HG03139 (cell line): ENCODE measurements at regions not wholly inside any gene's neighbourhood (a gene's known extent, or its start where the extent isn't known, plus 50 kb on each side); places are given as distances from the start of the nearest gene placed in this dataset.
"Not testable (repeated sequence)": the region's sequence is repeated elsewhere in the genome, so short reads cannot be mapped to it uniquely, and the experiment has no call there.

ENCODE experiments used
- ATAC-seq: cut with Tn5 transposase; IDR thresholded peaks from one replicate; pipeline ENCODE4 v1.9.1; 2021; ENCODE audit not compliant: unreplicated experiment

- ATAC-seq = no peak
Measured at GRCh38 chr11:25317216-25317615, 820.4 kb downstream of the LUZP2 start.

GRCh38 chr11:25319127-25319526 is 822.3 kb downstream of the LUZP2 start:
- ATAC-seq = no peak

DNA sequence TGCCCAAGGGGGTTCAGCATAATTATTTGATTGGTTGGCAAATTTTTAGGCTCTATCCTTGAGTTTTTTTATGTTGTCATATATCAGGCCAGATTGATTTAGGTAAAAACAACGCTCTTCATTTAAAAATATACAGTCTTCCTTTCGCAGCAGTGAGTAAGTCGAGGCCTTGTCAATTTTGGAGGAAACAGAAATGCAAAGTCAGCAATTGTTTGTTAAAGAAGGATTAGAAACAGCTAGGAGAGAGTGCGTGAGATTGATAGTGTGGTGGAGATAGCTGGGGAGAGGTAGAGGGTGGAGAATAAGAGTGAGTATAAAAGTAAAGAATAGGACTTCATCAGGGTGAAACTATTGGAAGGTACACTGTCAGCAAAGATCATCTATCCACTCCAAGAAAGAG is 830.8 kb downstream of the LUZP2 start:
- no peak for ATAC-seq

DNA sequence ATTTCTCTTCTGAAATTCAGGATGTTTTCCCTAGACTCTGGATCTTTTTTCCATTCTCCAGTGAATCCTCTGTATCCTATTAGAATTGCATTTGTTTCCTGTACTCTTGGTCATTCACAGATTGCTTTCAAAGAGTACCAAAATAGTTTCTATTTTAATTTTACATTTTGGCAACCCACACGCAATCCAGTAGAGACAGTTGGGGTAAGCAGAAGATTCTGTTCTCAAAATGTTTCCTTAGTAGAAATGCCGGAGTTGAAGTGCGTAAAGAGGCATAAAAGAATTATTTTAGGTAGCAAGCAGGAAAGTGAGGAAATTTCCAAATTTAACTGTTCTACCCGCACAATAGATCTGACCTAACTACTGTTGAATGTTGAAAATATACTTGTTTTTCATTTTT is 842.4 kb downstream of the LUZP2 start:
- no peak for ATAC-seq

DNA sequence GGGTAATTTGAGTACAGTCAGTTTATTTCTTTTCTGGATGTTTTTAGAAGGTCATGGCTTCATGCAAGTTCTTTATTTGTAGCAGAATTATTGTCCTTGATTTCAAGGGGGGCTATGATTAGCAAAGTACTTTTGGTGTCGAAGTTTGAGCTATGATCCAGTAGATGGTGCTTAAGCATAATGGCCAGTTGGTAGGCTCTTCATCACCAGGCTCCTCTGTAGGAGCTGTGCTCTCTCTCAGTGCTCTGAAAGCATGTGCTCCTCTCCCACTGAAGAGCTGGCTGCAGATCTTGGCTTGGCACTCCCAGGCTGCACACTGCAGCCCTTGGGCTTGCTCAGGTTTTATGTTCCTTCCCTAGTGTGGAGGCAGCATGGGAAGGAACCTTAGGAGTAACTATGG is 852.7 kb downstream of the LUZP2 start:
- ATAC-seq = no peak

- no peak for ATAC-seq
Measured at GRCh38 chr11:25350899-25351803, 854.3 kb downstream of the LUZP2 start.

DNA sequence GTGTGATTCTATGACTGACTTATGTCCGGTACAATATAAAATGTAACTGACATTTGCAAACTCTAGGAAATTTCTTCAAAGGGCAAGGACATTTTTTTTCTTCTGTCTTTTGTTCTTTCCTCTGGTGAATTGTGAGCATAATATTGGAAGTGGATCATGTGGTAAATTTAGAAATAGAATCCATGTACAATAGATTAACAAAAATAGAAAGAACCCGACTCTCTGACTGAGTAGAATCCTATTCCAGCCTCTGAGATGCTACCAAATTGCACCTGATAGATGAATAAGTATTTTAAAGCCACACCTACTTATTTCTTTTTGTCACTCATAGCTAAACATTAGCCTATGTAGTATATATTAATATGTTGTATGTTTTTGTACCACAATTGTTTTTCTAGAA is 860.3 kb downstream of the LUZP2 start:
- no peak for ATAC-seq

- ATAC-seq = no peak
Measured at GRCh38 chr11:25377466-25377865, 880.6 kb downstream of the LUZP2 start.

- ATAC-seq = no peak
Measured at GRCh38 chr11:25396847-25397246, 900.0 kb downstream of the LUZP2 start.

GRCh38 chr11:25408146-25408545 is 911.3 kb downstream of the LUZP2 start:
- no peak for ATAC-seq

DNA sequence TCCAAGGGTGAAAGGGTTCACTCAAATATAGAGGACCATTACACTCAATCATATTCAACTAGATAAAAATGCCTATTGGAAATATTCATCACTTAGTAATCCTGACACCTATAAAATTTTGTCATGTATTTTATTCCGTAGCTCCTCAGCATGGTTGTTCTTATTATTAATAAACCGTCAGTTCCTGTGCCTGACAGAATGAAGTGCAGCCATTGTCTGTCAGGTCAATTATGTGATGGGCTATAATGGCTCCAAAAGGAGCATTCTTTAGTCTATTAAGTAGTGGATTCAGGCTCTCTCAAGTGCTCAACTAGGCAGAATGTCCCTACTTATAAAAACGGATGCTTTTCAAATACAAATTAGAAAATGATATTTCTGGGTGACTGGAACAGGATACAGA is 916.1 kb upstream of the ANO3 start:
- ATAC-seq = no peak

DNA sequence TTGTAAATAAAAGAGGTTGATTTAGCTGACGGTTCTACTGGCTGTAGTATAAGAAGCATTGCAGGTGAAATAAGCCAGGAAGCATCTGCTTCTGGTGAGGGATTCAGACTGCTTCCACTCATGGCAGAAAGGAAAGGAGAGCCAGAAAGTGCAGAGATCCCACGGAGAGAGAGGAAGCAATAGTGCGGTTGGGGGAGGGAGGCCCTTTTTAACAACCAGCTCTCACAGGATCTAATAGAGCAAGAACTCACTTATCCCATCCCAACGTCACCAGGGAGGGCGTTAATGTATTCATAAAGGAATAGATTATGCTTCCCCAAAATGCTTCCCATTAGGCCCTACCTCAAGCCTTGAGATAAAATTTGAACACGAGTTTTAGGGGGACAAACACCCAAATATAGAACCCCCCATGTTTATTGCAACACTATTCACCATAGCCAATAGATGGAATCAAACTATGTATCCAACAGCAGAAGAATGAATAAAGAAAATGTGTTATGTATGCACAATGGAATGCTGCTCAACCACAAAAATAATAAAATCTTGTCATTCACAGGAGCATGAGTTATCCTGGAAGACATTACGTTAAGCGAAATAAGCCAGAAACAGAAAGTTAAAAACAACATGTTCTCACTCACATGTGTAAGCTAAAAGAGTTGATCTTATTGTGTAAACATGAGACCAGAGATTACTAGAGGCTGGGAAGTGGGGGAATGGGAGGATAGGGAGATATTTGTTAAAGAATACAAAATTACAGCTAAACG is 908.3 kb upstream of the ANO3 start:
- ATAC-seq = no peak

- no peak for ATAC-seq
Measured at GRCh38 chr11:25432376-25432775, 899.6 kb upstream of the ANO3 start.

GRCh38 chr11:25435197-25435596 is 896.7 kb upstream of the ANO3 start:
- ATAC-seq = no peak

GRCh38 chr11:25436326-25436725 is 895.6 kb upstream of the ANO3 start:
- ATAC-seq = no peak

DNA sequence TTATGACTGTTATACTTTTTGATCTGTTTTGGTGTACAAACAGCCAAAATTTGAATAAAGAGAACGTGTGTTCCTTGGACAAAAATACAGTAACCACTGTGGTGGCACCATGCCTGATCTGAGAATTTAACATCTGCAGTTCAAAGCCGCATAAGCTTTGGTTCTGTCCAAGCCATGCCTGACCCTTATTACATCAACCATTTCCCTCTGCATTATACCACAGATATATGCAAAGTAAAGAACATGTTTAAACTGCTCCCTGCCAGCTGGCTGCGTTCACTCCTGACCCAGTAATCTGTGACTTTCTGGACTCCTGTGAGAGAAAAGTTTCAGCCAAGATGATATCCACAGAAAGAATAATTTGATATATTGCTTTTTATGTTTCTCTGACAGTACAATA is 890.5 kb upstream of the ANO3 start:
- ATAC-seq = no peak

- no peak for ATAC-seq
Measured at GRCh38 chr11:25449091-25449490, 882.8 kb upstream of the ANO3 start.

DNA sequence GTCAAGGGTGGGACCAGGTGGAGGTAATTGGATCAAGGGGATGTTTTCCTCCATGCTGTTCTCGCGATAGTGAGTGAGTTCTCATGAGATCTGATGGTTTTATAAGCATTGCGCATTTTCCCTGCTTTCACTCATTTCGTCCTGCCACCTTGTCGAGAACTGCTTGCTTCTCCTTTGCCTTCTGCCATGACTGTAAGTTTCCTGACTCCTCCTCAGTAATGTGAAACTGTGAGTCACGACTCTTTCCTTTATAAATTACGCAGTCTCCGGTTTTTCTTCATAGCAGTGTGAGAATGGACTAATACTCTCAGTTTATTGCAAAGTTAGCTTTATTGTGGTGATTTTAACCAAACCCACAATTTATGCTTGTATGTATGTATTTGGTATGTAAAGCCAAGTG is 878.5 kb upstream of the ANO3 start:
- no peak for ATAC-seq

GRCh38 chr11:25456211-25456610 is 875.7 kb upstream of the ANO3 start:
- no peak for ATAC-seq

- ATAC-seq = no peak
Measured at GRCh38 chr11:25483915-25484635, 847.9 kb upstream of the ANO3 start.

- no peak for ATAC-seq
Measured at GRCh38 chr11:25485315-25485714, 846.6 kb upstream of the ANO3 start.

DNA sequence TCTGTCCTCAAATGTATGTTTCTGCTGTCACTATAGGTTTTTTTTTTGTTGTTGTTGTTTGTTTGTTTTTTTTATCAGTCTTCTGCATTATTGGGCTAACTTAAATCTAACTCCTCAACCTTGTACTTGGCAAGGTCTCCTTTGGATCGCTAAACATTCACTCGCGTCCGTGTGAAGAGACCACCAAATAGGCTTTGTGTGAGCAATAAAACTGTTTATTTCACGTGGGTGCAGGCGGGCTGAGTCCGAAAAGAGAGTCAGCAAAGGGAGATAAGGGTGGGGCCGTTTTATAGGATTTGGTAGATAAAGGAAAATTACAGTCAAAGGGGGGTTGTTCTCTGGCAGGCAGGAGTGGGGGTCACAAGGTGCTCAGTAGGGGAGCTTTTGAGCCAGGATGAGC is 845.6 kb upstream of the ANO3 start:
- ATAC-seq = not testable (repeated sequence)
